EH (cell line): ENCODE measurements at regions not wholly inside any gene's neighbourhood (a gene's known extent, or its start where the extent isn't known, plus 50 kb on each side); places are given as distances from the start of the nearest gene placed in this dataset.

ENCODE experiments used
- DNase-seq: peaks from one replicate; pipeline ENCODE4 v3.0.0-alpha.2; 2015; ENCODE audit warnings: low read depth

DNA sequence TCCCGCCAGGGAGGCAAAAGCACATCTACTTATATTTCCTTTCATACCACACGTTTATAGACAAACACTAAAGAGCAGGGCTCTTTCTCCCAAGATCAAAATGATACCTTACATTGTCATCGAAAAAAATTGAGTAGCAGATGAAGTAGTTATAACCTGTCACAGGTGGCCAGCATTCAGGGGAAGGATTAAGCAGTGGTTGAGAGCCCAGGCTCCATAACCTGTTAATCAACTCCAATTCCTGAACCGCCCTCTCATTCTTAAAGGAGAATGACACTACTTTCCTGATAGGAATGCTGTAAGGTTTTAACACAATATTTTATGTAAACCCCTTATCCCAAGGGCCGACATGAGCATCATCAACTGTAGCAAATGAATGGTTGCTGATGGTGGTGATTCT lies 268.9 kb upstream of the KCNIP4 start:
- DNase-seq = no peak

DNA sequence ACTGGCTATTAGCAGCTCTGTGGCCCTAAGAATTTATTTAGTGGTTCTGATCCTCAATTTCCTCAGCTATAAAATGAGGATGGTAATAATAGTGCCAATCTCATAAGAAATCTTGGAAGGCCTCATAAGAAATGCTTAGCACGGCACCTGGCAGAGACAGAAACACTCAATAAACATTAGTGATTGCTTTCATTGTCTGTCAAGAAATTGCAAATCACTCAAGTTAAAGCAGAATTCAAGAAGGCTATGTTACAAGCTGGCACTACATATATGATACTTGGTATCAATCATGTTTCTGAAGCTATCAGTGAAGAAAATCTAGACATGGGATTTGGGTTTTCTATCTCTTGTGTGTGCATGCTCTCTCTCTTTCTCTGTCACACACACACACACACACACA lies 267.7 kb upstream of the KCNIP4 start:
- DNase-seq = no peak

GRCh38 chr4:22215084-22215483 lies 266.5 kb upstream of the KCNIP4 start:
- DNase-seq = no peak

GRCh38 chr4:22203711-22204011 lies 255.1 kb upstream of the KCNIP4 start:
- no peak for DNase-seq

DNA sequence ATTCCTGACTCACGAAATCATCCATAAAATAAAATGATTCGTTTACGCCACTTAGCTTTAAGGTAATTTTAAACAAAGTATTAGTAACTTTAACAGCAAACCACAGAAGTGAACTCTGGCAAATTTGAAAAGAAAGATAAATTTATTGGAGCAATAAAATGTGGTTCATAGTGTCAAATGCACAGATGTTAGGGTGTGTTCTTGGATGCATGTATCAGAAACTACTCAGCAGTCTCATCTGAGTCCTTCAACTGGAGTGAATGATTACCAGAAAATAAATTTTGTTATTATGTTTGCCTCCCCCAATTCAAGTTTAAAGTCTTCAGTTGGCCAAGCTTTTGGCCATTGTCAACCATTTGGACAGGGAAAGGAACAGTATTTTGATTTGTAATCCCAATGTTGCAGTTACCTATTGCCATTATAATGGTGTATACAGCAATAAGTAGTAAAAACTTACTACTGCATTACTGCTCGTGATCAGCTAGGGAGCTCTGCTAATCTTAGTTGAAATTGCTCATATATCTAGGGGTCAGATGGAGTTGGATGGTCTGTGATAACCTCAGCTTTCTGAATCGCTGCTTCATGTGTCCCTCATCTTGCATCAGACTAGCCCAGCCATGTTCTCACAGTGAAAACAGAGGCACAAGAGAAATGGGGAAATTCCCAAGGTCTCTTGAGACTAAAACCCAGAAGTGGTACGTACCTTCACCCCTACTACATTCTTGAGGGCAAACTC lies 254.6 kb upstream of the KCNIP4 start:
- no peak for DNase-seq

GRCh38 chr4:22202246-22202974 lies 253.8 kb upstream of the KCNIP4 start:
- DNase-seq = peak; percentile 0

GRCh38 chr4:22201256-22201655 lies 252.7 kb upstream of the KCNIP4 start:
- DNase-seq = no peak

DNA sequence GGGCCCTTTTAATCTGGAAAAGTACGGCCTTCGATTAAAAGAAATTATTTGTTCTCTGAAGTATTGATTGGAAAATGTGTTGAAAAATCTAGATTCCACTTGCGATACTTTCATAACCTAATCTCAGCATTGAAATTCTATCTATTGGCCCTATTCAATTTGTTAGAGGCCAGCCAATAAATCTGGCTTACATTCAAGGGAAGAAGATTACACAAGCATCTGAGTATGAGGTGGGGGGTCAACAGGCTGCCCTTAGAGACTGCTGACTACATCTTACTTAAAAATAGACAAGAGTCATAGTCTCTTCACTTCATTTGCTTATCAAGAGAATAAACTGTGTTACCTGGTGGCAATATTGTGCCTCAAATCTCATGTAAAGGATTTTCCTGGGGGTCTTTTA lies 248.0 kb upstream of the KCNIP4 start:
- no peak for DNase-seq

DNA sequence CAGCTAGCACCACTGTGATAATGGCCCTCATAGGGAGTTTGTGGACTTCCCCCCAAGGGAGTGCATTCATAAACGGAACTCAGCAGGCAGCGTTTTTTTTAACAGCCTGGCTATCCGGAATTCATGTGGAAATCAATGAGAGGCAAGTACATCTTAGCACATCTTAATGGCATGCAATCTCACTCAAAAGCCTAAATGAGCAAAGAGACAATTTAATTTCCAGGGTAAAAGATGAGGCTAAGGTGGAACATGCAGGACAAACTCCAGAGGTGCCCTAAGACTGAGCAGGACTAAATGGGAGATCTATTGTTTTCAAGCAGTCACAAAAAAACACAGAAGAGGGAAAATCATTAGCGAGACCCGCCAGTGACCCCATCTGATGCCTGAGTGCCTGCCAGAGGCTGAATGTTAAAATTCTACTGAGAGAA lies 243.5 kb upstream of the KCNIP4 start:
- DNase-seq = no peak

DNA sequence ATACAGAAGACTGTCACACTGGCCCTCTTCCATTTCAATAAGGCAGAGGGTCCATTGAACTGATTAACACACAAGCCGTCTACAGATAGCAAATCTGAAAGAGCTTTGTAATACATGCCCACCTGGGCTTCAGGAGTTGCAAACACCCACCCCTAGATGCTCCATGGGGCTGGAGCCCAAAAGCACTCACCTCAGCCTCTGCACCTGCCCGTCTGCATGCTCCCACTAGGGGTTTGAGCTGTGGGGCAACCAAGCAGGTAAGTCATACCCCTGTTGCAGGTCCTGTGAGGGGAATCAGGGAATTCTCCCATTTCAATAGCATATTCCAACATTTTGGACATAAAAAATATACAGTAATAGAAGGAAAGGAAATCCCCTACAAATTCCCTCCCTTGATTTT lies 243.0 kb upstream of the KCNIP4 start:
- DNase-seq = no peak

- DNase-seq = peak; percentile 68
These were observed 242.3 kb upstream of the KCNIP4 start for GRCh38 chr4:22190855-22191254.

DNA sequence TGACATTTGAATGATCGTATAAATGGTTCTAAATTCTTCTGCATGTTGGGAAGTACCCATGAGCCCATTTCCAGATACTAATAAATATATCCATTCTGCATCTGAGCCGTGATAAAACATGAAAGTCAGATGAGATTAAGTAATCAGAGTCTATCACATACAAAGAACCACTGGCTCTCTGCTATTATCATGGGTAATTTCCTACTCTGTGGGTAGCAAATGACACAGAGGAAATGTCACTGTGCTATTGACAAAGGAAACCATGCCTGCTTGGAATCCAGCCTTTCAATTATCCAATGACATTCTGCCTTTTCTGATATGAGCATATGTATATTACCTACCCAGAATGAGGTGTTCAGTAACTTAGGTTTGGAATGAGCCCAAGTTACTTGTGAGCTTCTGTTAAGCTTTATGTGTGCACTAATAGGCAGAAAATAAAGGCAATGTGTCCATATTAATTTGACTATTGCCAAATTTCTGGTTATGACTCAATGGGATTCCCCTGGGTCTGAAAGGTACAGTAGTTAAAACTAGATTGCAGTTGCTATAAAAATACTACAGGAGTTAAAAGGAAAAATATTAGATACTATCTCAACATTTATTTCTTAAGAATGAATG lies 238.7 kb upstream of the KCNIP4 start:
- no peak for DNase-seq

GRCh38 chr4:22181736-22182135 lies 233.2 kb upstream of the KCNIP4 start:
- no peak for DNase-seq

DNA sequence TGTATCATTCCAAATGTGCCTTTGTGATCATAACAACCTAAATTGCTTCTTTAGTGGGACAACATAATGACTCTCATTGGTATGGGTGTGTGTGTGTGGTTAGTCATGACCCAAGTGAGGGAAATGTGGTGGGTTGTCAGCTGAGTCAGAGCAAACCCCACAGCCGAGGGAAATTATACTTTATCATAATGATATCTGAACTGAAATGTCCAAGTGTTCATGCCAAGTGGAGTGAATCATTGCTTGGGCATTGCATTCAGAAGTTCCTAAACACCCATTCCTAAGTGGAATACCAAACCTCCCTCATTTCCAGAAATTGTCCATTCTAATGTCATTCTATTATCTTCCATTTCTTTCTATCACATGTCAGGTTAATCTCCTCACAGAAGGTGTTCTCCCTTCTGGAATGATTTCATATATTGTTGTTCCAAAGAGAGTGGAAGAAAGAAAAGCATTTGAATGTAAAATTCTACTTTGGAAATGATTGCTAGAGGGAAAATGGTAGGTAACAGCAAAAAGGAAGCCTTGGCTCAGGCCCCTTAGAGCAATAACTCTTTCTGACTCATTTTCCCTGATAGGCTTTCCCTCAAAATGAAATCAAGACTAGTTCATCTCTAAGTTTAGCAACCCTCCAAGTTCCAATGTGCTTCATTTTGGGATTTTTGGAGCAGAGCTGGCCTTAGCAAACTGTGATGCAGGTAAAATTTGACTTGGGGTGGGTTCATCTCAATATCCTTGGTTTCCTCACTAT lies 230.7 kb upstream of the KCNIP4 start:
- DNase-seq = peak; percentile 72

- no peak for DNase-seq
These were observed 226.1 kb upstream of the KCNIP4 start for GRCh38 chr4:22174640-22175039.

- peak; percentile 16 for DNase-seq
These were observed 221.8 kb upstream of the KCNIP4 start for GRCh38 chr4:22170353-22170752.

DNA sequence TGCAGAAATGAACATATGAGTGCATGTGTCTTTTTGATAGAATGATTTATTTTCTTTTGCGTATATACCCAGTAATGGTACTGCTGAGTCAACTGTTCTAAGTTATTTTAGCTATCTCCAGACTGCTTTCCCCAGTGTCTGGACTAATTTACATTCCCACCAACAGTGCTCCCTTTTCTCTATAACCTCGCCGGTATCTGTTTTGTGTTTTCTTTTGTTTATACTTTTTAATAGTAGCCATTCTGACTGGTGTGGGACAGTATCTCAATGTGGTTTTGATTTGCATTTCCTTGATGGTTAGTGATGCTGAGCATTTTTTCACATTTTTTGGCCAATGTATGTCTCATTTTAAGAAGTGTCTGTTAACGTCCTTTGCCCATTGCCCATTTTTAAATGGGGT lies 218.6 kb upstream of the KCNIP4 start:
- no peak for DNase-seq

DNA sequence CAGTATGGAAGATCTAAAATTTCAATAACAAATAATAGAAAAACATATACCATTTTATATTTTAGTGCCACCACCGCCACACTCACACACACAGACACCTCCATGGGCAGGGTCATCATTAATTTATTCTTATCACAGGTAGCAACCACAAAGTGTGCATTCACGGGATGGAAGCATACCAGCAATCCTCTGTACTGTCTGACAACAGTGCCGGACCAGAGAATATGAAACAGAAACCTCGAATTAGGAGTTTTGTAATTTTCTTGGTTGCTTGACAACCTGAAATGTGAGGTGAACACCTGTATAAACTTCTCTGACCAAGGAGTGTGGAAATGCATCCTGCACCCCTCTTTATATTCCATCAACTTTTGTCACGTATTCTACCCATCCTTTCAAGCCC lies 213.9 kb upstream of the KCNIP4 start:
- DNase-seq = no peak

GRCh38 chr4:22130741-22131140 lies 182.2 kb upstream of the KCNIP4 start:
- no peak for DNase-seq

- DNase-seq = peak; percentile 43
These were observed 181.0 kb upstream of the KCNIP4 start for GRCh38 chr4:22129454-22130029.

GRCh38 chr4:22122062-22122461 lies 173.5 kb upstream of the KCNIP4 start:
- DNase-seq = no peak

DNA sequence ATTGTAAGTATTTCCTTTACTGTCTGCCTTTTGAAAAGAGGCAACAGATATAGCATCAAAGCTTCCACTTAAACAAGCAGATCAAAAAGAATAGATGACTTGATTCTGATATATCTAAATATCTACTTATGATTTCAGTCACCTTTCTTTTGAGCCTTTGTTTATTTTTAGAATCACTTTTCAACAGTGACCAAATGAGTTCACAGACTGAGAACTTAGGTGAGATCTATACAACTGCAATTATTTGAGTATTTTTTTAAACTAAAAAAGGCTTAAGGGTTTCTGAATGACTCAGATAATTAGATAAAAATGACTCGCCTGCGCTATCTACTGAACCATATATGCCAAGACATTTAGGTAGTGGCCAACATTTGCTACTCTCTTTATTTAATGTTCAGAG lies 166.7 kb upstream of the KCNIP4 start:
- no peak for DNase-seq
